Activated CD4-positive, alpha-beta T cell treated with anti-CD3 and anti-CD28 coated beads, Interleukin-2, amount 50 U/mL, for 4 hours (primary cell): ENCODE measurements at regions not wholly inside any gene's neighbourhood (a gene's known extent, or its start where the extent isn't known, plus 50 kb on each side); places are given as distances from the start of the nearest gene placed in this dataset.
"Not testable (repeated sequence)": the region's sequence is repeated elsewhere in the genome, so short reads cannot be mapped to it uniquely, and the experiment has no call there.

Source experiments
- DNase-seq, 2 experiments: peaks; one replicate each; pipeline ENCODE4 v3.0.0-alpha.2; 2020

DNA sequence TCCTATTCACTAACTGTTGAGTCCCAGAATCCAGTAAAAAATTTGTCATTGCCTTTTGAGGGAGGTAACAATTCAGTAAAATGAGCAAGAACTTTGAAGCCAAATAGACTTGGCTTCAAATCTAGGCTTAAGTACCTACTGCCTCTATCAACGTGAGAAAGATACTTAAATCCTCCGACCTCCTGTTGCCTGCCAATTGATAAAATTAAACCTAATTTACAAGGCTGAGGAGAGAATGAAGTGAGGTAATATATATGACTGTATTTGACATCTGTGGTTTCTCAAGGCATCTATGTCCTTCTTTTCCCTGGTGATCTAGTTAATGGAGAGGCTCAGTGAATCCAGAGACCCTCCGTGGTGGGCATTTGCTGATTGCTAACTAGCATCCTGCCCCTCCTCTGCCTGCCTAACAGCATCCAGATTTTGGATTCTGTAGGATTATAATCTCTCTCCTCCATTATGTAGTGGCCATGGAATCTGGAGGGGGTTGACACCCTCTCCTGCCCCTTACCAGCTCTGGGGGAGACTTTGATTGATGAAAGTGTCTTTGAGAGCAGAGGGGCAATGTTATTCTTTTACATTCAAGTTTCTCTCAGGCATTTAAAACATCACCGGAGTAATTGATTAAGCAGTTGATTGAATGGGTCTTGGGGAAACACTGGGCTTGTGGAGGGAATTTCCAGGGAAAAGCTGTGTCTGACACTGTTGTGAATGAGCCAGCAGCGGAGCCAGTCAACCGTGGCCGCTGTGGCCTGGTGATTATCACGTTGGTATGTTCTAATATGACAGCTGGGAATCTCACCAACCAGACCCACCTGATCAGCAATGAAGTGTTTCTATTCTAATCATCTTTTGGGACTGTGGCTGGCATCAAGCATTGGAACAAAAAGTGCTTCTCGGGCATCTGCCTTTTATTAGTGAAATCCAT is 140.7 kb upstream of the FAM78B start:
- no peak for DNase-seq

DNA sequence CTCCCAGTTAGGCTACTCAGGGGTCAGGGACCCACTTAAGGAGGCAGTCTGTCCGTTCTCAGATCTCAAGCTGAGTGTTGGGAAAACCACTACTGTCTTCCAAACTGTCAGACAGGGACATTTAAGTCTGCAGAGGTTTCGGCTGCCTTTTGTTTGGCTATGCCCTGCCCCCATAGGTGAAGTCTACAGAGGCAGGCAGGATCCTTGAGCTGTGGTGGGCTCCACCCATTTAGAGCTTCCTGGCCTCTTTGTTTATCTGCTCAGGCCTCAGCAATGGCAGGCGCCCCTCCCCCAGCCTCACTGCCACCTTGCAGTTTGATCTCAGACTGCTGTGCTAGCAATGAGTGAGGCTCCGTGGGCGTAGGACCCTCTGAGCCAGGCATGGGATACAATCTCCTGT is 149.5 kb upstream of the FAM78B start:
- DNase-seq: not testable (repeated sequence)

DNA sequence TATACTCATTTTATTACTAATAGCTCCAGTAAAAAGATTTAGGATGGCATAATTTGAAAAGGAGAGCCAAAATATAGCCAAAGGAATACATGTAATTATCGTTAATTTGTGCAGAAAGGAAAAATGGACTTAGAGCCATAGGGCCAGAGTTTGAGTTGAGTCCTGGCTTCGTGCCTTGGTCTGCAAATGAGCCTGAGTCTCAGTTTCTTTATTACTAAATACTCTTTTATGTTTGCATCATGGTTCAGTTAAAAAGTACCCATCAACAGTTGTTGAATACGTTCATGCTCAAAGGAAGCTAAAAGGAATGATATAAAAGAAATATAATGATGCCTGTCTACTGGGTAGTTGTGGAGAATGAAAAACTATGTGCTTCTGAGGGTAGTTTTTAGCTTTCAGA is 155.7 kb upstream of the FAM78B start:
- no peak for DNase-seq

DNA sequence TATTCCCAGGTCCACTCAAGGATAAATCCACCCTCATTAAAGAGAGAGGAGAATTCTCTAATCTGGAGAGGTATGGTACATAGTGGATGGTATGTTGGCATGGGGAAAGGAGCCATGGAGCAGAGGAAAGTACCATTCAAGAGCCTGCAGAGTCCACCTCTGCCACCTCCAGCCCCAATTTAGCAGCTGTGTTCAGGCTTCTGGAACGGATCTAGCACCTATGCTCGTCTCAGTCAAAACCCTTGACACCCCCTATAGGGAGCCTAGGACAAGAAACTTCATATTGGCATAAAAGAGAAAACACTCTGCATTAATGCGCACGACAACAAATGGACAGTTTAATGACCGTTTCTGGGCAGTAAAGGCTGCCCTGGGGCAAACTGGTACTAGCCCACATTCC is 161.1 kb upstream of the FAM78B start:
- DNase-seq: no peak

DNA sequence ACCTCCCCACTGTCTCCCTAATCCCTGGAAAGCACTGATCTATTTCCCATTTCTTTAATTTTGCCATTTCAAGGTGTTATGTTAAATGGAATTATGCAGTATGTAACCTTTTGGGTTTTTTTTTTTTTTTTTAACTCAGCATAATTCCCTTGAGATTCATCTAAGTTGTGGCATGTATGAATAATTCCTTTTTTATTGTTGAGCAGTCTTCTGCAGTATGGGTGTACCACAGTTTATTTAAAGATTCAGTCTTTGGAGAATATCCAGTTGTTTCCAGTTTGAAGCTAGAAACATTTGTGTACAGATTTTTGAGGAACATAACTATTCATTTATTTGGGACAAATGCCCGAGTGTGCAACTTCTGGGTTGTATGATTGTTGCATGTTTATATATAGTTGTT is 162.2 kb upstream of the FAM78B start:
- no peak for DNase-seq

DNA sequence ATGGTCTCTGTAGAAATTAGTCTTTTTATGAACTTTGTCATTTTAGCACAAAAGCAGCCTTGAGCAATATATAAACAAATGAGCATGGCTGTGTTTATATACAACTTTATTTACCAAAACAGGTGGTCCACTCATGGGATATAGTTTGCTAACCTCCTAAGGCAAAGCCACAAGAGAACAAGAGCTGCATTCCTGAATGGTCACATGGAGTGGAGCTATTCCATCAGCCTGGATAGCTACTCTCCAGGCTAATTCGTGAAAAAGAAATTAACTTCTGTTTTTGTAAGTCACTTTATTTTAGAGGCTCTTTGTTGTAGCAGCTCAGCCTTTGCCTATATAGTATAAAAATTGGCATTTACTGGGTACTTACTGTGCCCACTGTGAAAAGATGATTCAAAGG is 163.3 kb upstream of the FAM78B start:
- no peak for DNase-seq

DNA sequence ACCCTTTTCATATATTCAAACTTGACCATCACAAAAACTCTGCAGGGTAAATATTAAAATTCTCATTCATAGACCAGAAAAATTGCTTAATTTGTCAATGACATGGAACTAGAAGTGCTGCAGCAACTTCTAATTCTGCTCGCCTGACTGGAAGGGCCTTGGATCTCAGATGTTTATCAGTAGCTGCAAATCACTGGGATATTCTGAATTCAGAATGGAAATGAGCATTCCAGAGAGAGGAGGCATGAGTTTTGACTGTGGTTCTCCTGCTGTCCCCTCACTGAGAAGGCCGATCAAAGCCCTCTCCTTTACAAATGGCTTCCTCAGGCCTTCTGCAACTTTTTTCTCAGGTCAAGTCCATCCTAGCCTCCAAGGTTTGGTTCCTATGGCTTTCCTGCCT is 171.3 kb upstream of the FAM78B start:
- DNase-seq: no peak

DNA sequence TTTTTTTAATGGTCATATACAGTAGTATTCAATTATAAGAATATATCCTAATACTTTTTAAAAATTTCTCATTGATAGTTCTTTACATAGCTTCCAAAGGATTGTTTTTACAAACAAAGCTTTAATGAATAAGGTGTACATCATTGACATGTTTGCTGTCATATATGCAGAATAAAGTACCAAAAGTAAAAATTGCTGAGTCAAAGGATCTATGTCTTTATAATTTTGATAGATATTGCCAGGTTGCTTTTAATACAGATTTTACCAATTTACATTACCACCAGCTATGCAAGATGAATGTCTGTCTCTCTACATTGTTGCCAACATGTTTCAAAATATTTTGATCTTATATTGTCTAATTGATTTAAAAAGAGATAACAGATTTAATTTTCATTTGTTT is 173.9 kb upstream of the FAM78B start:
- DNase-seq: no peak

DNA sequence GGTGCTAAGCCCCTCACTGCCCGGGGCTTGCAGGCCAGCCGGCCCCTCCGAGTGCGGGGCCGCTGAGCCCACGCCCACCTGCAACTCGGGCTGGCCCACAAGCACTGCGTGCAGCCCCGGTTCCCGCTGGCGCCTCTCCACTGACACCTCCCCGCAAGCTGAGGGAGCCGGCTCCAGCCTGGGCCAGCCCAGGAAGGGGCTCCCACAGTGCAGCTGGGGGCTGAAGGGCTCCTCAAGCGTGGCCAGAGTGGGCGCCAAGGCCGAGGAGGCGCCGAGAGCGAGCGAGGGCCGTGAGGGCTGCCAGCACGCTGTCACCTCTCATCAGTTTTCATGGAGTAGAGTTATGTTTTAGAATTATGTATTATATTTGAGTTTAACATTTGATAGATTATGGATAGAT is 176.5 kb upstream of the FAM78B start:
- no peak for DNase-seq

DNA sequence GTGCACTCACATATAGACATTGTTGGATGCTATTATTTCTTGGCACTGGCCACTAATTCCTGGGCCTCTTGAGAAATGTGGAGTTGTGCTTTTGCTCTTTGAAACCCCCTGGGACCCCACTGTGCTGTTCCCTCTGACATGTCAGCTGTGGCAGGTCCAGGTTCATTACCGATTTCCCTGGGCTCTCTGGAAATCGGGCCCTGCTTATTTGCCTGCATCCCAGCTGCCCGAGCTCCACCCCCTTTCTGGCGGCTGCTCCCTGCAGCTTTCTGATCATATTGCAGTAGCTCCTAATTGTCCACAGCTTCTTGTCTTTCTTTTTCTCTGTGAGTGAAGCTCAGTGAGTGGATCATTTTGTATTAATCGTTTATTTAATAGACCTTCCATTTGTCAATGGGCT is 183.7 kb upstream of the FAM78B start:
- no peak for DNase-seq

DNA sequence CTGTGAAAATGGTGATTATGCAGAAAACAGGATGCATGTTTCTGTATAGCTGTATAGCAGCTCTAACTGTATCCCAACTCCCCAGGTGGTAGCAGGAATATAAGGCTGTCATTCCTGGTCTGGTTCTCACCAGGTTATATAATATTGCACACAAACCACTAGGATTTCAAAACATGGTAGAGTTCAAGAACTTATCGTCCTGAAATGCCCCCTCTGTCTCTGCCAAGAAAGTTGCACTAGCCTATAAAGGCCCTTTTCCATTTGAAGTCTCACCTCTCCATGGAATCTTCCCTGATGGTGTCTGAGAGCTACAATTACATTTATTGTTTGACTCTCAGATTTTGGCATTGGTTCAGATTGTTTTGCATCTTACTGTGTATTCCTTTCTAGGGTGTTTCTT is 184.9 kb upstream of the FAM78B start:
- DNase-seq: no peak

DNA sequence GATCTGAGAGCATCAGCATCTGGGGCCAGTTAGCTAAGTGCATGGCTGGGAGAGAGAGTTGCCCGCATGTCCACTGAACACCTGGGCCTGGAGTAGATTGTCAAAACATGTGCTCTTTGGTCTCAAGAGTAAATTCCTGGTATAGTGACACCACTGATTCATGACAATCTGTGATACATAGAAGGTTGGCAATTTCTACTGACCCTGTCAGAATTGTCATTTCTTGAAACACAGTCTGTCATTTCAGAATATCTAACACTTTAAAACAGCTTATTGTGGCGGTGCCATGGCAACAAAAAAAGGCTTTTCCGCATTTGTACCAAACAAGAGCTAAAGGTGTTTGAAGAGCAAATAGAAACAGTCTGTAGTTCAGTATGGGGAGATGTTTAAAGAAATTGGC is 186.4 kb upstream of the FAM78B start:
- no peak for DNase-seq

DNA sequence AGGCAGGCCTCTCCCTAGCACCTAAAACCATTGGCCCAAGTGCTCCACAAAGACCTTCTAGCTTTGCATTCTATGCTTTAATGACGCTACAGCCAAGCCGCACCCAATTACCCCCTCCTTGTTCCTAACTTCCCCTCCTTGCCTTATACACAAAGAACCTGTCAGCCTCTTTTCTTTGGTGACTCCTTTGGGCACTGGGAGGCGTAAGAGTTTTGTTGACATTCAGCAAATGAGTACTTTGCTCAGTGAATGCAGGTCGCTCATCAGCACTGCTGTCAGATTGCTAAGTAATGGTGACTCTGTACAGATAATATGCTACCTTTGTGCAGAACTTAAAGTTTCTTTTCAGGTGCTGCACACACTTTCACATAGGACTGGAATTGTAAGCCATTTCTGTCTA is 187.6 kb upstream of the FAM78B start:
- no peak for DNase-seq

DNA sequence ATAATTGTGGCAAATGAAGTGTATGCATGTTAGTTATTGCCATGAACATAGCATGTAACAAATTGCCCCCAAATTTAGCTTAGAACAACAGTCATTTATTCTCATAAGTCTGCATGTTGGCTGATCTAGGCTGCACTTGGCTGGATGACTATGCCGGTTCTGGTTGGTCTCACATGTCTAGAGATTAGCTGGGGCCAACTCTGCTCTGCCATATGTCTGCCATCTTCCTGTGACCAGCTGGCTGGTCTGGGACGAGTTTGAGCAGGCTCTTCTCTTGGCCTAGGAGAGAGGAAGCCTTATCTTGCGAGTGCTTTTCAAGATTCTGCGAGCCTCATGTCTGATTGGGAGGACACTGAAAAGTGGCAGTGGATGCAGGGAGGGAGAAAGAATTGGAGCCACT is 198.3 kb upstream of the FAM78B start:
- DNase-seq: no peak

DNA sequence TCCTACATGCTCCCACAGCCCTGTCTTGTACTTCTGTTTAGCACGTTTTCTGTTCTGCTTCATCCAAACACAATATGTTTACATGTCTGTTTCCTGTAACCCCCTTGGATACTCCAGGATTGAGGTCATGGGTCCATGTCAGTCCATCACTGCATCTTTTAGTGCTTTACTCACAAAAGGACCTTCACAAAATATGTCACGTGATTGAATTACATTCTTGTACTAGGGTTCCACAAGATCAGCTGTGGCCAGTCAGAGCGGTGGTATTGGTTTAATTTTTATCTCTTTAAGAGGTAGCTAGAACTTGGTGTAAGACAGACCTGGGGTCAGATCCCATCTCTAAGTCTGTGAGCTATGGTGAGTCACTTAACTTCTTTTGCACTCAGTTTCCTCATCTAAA is 201.2 kb upstream of the FAM78B start:
- DNase-seq: no peak

DNA sequence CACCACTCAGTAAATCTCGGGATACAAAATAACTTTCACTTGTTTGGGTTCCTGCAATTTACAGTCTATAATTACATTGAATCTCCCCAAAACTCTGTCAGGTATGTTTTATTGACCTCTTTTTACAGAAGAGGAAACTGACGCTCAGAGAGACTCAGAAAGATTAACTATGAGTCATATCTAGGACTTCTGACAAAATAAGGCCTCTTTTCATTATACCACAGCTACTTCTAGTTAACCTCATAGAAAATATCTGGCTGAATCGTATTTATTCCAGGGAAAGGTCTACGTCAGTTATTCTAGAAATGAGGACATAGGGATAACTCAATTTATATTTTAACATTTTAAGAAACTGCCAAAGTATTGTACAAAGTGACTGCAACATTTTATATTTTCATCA is 211.1 kb upstream of the FAM78B start:
- no peak for DNase-seq

DNA sequence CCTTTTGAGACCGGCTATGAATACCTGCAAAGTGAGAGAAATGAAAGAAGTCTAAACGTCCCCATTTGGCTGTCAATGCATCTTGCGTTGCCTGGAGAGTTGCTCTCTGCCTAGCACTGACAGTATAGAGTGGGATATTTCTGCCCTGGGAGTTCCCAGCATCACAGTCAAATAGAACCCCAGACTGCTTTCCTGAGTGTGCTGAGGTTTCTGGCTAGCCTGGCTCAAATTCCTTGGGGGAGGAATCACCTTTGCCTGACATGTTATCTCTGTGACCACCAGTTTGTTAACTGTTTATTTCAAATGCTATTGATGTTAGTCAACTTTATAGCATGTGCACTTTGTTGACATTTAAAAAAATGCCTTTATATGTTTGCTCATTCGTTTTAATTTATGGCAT is 212.0 kb upstream of the FAM78B start:
- no peak for DNase-seq

DNA sequence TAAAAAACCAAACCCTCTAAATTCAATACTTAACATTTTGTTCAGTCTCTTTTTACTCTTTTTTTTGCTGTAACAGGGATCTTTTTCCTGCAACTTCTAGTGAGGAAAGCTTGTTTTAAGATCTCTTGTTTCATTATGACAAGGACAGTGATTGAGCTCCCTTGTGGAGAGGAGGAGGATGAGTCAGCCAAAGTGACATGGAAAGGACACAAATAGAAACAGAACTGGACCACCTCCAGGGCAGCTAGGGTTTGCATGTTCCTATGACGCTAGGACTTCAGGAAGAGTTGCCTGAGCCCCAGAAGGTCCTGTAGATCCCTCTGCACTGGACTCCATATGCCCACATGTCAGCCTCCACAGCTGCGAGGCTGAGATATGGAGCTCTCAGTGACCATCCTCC is 212.6 kb upstream of the FAM78B start:
- no peak for DNase-seq

DNA sequence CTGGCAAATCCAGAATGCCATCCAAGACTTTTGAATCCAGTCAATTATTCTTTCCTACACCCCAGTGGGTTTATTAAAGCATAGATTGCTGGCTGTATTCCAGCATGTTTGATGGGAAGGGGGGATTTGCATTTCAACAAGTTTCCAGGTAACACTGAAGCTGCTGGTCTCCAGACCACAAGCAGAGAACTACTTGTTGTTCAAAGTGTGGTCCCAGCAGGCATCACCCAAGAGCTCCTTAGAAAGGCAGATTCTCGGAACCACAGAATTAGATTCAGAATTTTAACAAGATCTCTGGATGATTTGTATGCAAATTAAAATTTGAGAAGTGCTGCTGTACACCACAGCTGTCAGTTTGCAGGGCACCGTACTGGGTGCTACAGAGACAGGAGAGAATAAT is 216.3 kb upstream of the FAM78B start:
- no peak for DNase-seq

DNA sequence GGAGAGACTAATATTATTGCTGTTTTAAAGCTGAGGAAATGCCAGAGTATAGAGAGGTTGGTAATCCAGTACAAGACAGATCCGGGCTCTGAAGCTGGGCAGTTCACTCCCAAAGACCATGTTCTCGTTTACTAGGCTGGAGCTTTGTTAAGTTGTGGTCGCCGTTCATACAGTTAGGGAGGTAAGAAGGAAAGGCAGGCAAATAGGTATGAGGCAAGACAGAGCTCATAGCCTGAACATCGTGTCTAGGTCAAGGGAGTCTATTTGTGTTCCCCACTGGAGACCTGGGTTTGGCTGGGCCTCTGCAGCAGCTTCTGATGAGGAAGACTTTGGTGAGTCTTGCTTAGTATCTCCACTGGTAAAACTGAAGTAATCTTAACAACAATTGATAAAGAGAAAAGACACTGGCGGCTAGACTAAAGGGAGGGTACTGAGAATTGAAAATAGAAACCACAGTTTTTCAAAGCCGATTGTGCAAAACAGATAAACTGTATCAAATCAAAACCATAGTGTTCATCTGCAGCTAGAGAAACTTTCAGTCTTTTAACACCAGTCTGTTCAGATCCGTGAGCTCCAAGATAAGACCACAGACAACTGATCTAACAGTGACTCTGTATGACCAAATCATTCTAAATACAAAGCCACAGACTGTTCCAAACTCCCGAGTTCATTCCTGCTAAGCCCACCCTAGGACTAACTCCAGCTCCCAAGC is 217.0 kb upstream of the FAM78B start:
- no peak for DNase-seq

DNA sequence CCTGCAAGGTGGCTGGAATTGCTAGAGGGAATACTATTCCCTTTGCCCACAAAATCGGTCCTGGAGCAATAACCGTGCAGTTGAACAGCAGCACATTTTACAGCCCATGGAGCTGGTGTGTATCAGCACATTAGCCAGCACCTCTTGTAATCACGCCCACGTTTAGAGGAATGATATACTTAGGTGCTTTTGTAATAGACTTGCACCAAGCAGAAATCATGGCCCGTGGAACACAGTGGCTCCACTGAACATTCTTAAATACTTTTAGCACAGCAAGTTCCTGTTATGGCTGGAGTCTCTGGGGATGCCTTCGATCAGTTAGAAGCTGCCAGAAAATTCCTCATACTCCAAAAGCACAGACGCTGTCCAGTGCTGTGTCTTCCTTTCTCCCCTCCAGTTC is 218.1 kb upstream of the FAM78B start:
- DNase-seq: no peak

DNA sequence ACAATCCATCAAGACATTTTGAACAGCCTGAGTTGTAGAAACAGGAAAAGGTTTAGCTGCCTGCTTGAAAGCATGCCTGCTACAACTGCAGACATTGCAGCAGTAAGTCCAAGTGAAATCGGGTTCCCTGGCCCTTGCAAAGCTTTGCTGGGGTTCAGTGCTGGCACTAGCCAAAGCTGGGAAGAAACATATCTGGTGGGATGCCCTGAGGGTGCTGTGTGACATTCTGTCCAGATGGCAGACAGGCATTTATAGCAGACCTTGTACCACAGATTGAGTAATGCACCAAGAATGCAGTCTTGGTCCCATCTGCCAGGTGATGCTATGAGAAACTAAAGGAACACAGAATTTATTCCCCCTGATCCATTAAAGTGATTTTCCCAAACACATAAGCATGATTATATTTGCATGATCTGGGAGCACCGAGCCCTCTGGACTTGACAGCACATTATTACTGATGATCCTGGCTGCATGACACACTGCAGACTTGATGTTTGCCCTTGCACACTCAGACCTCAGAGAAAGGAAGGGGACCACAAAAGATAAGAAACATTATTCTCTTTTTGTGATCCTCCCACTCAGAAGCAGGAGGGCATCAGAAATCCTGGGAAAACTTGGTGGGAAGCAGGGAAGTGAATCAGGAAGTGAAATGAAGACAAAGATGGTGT is 223.7 kb upstream of the FAM78B start:
- DNase-seq: no peak

DNA sequence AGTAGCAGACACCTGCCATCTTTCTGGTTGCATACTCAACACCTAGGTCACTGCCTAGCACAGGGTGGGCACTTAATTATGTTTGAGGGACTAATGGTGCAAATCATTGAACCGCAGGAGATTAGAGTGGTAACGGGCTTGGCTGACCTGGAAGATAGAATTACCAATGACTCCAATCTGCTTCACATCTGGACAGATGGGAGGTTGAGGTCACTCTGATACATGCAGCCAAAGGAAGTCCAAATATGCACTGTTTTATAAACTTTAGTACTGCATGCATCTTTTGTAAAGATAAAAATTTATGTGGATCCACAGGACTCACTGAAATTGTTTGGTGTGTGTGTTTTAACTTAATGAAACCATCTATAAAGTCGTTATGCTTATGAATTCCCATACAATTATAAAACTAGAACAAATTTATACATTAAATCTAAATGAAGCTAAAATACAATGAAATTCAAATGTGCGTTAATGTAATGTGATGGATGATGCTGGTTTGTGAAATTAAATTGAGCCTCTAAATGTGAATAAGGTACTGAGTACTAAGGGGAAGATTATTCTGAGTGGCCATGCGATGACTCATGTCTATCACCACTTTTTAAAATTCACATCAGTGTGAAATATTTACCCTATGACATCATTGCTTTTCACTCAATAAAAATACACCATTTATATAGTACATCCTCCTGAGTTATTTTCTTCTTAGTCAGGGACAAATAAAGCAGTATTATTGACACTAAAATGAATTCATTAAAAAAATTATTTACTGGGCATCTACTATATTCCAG is 224.7 kb upstream of the FAM78B start:
- no peak for DNase-seq
